Tibial nerve (tissue), 4 donors: ENCODE measurements at regions not wholly inside any gene's neighbourhood (a gene's known extent, or its start where the extent isn't known, plus 50 kb on each side); places are given as distances from the start of the nearest gene placed in this dataset.

Experiments used
- DNase-seq, 2 donors: peaks; one replicate each; pipeline ENCODE4 v3.0.0-alpha.2; 2019; ENCODE audit warnings: low spot score in 2 of 2
- H3K27ac ChIP-seq, 4 donors: fragments of 200-600 bp; sonication (generic) in 3 of 4; one replicate each; pipeline ENCODE4 v1.5.1; 2017 to 2019; ENCODE audit warnings: mild to moderate bottlenecking in 1 of 4
- H3K27me3 ChIP-seq, 2 donors: fragments of 200-600 bp; sonication (generic) in 1 of 2; one replicate each; pipeline versions ENCODE4 v1.5.1 to v1.6.0; 2017 to 2019
- H3K36me3 ChIP-seq, 3 donors: fragments of 200-600 bp; sonication (generic); one replicate each; pipeline ENCODE4 v1.5.1; 2018 to 2019
- H3K4me1 ChIP-seq, 4 donors: fragments of 200-600 bp; sonication (generic) in 3 of 4; one replicate each; pipeline ENCODE4 v1.5.1; 2017 to 2019
- H3K4me3 ChIP-seq, 4 donors: fragments of 200-600 bp; sonication (generic) in 3 of 4; one replicate each; pipeline ENCODE4 v1.5.1; 2017 to 2019; ENCODE audit warnings: mild to moderate bottlenecking in 1 of 4, moderate library complexity in 1 of 4
- H3K9me3 ChIP-seq, 4 donors: fragments of 200-600 bp; sonication (generic) in 3 of 4; one replicate each; pipeline ENCODE4 v1.5.1; 2017 to 2019
- EP300 ChIP-seq, 2 donors: sonication (generic); formaldehyde crosslinking; IDR thresholded peaks; one replicate each; pipeline ENCODE4 v1.6.1; 2017; ENCODE audit warnings: antibody characterized with exemption in 2 of 2, mild to moderate bottlenecking in 1 of 2
- POLR2A ChIP-seq, 2 donors: fragments of 450-650 bp; IDR thresholded peaks; one replicate each; pipeline ENCODE4 v1.6.1; 2017; ENCODE audit warnings: antibody characterized with exemption in 2 of 2, mild to moderate bottlenecking in 2 of 2, moderate library complexity in 2 of 2
- WGBS, 2 donors: methylation state at CpG; one replicate each; pipeline ENCODE4 v1.1.5; 2018; 5-methylcytosine and 5-hydroxymethylcytosine counted together
- TF ChIP-seq, protein P1 (sequence below), 5 experiments: fragments of 200-600 bp in 3 of 5; fragments of 450-650 bp in 2 of 5; sonication (generic) in 3 of 5; IDR thresholded peaks; one replicate each; pipeline ENCODE4 v1.5.1; 2016 to 2019; ENCODE audit warnings: antibody characterized with exemption in 5 of 5, mild to moderate bottlenecking in 3 of 5, moderate library complexity in 2 of 5

- no peak for TF ChIP-seq EP300 (IDR thresholded peaks at IDR 0.05)
- TF ChIP-seq, protein P1, sequence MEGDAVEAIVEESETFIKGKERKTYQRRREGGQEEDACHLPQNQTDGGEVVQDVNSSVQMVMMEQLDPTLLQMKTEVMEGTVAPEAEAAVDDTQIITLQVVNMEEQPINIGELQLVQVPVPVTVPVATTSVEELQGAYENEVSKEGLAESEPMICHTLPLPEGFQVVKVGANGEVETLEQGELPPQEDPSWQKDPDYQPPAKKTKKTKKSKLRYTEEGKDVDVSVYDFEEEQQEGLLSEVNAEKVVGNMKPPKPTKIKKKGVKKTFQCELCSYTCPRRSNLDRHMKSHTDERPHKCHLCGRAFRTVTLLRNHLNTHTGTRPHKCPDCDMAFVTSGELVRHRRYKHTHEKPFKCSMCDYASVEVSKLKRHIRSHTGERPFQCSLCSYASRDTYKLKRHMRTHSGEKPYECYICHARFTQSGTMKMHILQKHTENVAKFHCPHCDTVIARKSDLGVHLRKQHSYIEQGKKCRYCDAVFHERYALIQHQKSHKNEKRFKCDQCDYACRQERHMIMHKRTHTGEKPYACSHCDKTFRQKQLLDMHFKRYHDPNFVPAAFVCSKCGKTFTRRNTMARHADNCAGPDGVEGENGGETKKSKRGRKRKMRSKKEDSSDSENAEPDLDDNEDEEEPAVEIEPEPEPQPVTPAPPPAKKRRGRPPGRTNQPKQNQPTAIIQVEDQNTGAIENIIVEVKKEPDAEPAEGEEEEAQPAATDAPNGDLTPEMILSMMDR (IDR thresholded peaks at IDR 0.05): peak in 2 of 5 experiments; percentile 12 to 13
- no peak overlapping the region for H3K4me3 ChIP-seq
- H3K27ac ChIP-seq: no peak overlapping the region
- H3K9me3 ChIP-seq: no peaks in the 10 kb centered on the region
- peaks cover 0 to 7% (median 0%) of the 10 kb centered on the region in 4 donors for H3K4me1 ChIP-seq
- H3K27me3 ChIP-seq: no peaks in the 10 kb centered on the region
- no peak for DNase-seq
- H3K36me3 ChIP-seq: no peaks in the 10 kb centered on the region
These were observed 208.9 kb upstream of the SLC30A5 start for GRCh38 chr5:68884883-68885282.

DNA sequence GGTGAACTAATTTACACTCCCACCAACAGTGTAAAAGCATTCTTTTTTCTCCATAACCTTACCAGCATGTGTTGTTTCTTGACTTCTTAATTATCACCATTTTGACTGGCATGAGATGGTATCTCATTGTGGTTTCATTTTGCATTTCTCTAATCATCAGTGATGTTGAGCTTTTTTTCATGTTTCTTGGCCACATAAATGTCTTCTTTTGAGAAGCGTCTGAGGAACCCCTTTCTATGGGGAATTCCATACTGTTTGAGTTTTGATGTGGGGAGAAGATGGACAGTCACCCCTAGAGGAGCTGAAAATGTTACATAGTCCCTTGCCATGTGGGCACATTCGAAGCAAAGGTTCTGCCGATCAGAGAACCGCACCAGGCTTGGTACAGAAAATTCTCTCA lies 207.0 kb upstream of the SLC30A5 start:
- no peaks in the 10 kb centered on the region for H3K27me3 ChIP-seq
- H3K4me3 ChIP-seq: no peak overlapping the region
- H3K36me3 ChIP-seq: no peaks in the 10 kb centered on the region
- WGBS, 2 donors: 87 to 90% methylated on average over 4 of the region's 4 CpGs
- no peak for DNase-seq
- TF ChIP-seq POLR2A (IDR thresholded peaks at IDR 0.05): no peak
- TF ChIP-seq, protein P1 (IDR thresholded peaks at IDR 0.05): no peak
- TF ChIP-seq EP300 (IDR thresholded peaks at IDR 0.05): no peak
- peaks cover 0 to 7% (median 0%) of the 10 kb centered on the region in 4 donors for H3K4me1 ChIP-seq
- H3K27ac ChIP-seq: no peak overlapping the region
- H3K9me3 ChIP-seq: no peaks in the 10 kb centered on the region

DNA sequence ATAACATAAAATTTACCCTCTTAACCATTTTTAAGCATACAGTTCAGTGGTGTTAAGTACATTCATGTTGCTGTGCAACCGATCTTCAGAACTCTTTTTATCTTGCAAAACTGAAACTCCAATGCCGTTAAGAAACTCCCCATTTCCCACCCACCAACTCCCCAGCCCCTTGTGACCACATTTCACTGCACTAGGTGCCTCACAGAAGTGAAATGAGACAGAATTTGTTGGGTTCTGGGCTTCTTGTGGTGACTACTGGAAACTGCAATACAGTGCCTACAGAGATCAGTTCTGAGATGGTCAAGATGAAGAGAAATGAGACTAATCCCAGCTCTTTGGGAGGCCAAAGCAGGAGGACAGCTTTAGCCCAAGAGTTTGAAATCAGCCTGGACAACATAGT lies 202.1 kb upstream of the SLC30A5 start:
- DNase-seq: no peak
- H3K27me3 ChIP-seq: no peaks in the 10 kb centered on the region
- H3K4me1 ChIP-seq: no peaks in the 10 kb centered on the region
- TF ChIP-seq EP300 (IDR thresholded peaks at IDR 0.05): no peak
- 82 to 91% methylated on average over 2 of the region's 2 CpGs for WGBS, 2 donors
- no peak overlapping the region for H3K27ac ChIP-seq
- H3K4me3 ChIP-seq: no peak overlapping the region
- no peaks in the 10 kb centered on the region for H3K36me3 ChIP-seq
- no peaks in the 10 kb centered on the region for H3K9me3 ChIP-seq

GRCh38 chr5:68894673-68895072 lies 199.1 kb upstream of the SLC30A5 start:
- no peak for TF ChIP-seq EP300 (IDR thresholded peaks at IDR 0.05)
- TF ChIP-seq POLR2A (IDR thresholded peaks at IDR 0.05): no peak
- TF ChIP-seq, protein P1 (IDR thresholded peaks at IDR 0.05): no peak
- Histone ChIP-seq H3K27me3 (no peaks in the 10 kb centered on the region), H3K9me3 (no peaks in the 10 kb centered on the region), H3K4me3 (no peak overlapping the region), H3K4me1 (no peaks in the 10 kb centered on the region), H3K36me3 (no peaks in the 10 kb centered on the region), H3K27ac (no peak overlapping the region)
- DNase-seq: no peak
- 61% methylated on average over 3 of the region's 3 CpGs for WGBS, 2 donors

GRCh38 chr5:68898951-68899471 lies 194.8 kb upstream of the SLC30A5 start:
- Histone ChIP-seq H3K9me3 (no peaks in the 10 kb centered on the region), H3K4me1 (no peaks in the 10 kb centered on the region), H3K36me3 (no peaks in the 10 kb centered on the region), H3K27ac (no peak overlapping the region), H3K27me3 (no peaks in the 10 kb centered on the region), H3K4me3 (no peak overlapping the region)
- DNase-seq: no peak
- WGBS, 2 donors: 72 to 79% methylated on average over 4 of the region's 4 CpGs
- TF ChIP-seq POLR2A (IDR thresholded peaks at IDR 0.05) (no peak), EP300 (IDR thresholded peaks at IDR 0.05) (no peak)
- TF ChIP-seq, protein P1 (IDR thresholded peaks at IDR 0.05): no peak
